ENCODE measurements at regions not wholly inside any gene's neighbourhood (a gene's known extent, or its start where the extent isn't known, plus 50 kb on each side); places are given as distances from the start of the nearest gene placed in this dataset.
A peak's percentile ranks its signal among the peaks of the same experiment; 100 is the strongest.

DNA sequence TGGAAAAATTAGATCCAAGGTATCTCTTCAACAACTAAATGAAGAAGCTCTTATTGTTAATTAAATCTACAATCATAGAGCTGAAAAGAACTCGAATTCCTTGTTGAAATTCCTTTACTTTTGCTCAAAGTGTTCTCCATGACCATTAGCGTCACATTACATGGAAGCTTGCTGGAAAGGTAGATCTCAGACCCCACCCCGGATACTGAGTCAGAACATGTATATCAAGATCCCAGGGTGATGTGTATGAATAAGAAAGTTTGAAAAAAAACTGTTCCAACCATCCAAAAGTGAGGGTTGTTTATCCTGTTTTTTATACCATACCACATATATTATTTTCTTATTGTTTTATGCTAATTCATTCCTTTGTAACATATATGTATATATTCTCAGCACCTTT is 237.1 kb upstream of the PUM3 start:
- CTCF ChIA-PET: no interaction called here
- POLR2A ChIA-PET: no interaction called here
- H3K36me3 Mint-ChIP-seq: no peaks in the 10 kb centered on the region
- no peak overlapping the region for H3K27ac Mint-ChIP-seq
- no peaks in the 10 kb centered on the region for H3K4me1 Mint-ChIP-seq
- no peaks in the 10 kb centered on the region for H3K9me3 Mint-ChIP-seq
- ATAC-seq (no peak), DNase-seq (ENCODE audit: low spot score) (no peak)
- TF ChIP-seq GRHL2 (CRISPR knock-in tag; IDR thresholded peaks at IDR 0.05; ENCODE audit: insufficient replicate concordance, severe bottlenecking) (no peak), GTF2I (CRISPR knock-in tag; conservative IDR thresholded peaks at IDR 0.05) (no peak), FOXK1 (CRISPR knock-in tag; IDR thresholded peaks at IDR 0.05) (no peak), IRF2 (CRISPR knock-in tag; IDR thresholded peaks at IDR 0.05; ENCODE audit: borderline replicate concordance, low read depth) (no peak)
- TF ChIP-seq, protein P1, sequence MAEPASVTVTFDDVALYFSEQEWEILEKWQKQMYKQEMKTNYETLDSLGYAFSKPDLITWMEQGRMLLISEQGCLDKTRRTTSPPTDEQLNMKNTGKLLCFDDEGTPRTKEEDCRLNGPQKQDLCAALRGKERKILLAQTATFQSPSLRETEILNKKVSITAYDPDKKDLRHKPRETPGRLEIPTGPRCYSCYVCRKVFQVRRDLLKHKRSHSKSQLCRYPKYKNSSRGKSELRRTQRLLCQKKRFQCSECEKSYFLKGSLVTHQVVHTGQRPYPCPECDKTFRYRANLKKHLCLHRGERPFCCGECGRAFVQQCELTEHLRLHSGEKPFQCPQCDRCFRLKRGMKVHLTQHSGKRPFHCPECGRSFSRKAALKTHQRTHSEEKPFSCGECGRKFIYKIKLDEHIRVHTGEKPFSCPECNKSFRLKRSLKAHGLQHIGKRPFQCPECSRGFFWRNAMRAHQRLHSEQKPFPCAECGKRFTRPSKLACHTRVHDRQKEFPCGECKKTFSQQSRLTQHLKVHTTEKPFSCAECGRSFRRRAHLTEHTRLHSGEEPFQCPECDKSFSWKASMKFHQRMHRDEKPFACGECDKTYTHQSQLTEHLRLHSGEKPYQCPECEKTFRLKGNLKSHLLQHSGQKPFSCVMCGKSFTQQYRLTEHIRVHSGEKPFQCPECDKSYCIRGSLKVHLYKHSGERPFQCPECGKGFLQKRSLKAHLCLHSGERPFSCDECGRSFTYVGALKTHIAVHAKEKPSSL (CRISPR knock-in tag; conservative IDR thresholded peaks at IDR 0.05): no peak
- TF ChIP-seq, protein P2, sequence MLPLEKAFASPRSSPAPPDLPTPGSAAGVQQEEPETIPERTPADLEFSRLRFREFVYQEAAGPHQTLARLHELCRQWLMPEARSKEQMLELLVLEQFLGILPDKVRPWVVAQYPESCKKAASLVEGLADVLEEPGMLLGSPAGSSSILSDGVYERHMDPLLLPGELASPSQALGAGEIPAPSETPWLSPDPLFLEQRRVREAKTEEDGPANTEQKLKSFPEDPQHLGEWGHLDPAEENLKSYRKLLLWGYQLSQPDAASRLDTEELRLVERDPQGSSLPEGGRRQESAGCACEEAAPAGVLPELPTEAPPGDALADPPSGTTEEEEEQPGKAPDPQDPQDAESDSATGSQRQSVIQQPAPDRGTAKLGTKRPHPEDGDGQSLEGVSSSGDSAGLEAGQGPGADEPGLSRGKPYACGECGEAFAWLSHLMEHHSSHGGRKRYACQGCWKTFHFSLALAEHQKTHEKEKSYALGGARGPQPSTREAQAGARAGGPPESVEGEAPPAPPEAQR (CRISPR knock-in tag; IDR thresholded peaks at IDR 0.05): no peak
- TF ChIP-seq, protein P3, sequence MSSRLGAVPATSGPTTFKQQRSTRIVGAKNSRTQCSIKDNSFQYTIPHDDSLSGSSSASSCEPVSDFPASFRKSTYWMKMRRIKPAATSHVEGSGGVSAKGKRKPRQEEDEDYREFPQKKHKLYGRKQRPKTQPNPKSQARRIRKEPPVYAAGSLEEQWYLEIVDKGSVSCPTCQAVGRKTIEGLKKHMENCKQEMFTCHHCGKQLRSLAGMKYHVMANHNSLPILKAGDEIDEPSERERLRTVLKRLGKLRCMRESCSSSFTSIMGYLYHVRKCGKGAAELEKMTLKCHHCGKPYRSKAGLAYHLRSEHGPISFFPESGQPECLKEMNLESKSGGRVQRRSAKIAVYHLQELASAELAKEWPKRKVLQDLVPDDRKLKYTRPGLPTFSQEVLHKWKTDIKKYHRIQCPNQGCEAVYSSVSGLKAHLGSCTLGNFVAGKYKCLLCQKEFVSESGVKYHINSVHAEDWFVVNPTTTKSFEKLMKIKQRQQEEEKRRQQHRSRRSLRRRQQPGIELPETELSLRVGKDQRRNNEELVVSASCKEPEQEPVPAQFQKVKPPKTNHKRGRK (CRISPR knock-in tag; IDR thresholded peaks at IDR 0.05; ENCODE audit: borderline replicate concordance): no peak
- no peak overlapping the region for H3K4me3 Mint-ChIP-seq
- H3K27me3 Mint-ChIP-seq (ENCODE audit: low read depth): no peaks in the 10 kb centered on the region

DNA sequence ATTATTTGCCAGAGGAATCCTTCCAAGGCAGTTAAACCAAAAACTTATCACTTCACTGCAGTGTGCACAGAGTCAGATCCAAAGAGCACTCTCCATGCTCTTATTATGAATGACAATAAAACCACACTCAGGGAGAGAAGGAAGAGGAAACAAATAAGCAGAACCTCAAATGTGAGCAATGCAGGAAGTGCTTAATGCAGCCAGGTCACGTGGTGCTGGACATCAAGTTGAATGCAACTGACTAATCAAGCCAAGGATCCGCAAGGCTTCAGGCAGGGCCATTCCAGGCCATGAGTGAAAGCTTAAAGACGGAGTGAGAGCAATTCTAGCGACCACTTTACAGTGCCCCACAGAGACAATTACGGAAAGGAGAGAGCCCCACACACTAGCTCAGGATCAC is 230.4 kb upstream of the PUM3 start:
- peaks cover 11% of the 10 kb centered on the region for H3K9me3 Mint-ChIP-seq
- TF ChIP-seq, protein P4, sequence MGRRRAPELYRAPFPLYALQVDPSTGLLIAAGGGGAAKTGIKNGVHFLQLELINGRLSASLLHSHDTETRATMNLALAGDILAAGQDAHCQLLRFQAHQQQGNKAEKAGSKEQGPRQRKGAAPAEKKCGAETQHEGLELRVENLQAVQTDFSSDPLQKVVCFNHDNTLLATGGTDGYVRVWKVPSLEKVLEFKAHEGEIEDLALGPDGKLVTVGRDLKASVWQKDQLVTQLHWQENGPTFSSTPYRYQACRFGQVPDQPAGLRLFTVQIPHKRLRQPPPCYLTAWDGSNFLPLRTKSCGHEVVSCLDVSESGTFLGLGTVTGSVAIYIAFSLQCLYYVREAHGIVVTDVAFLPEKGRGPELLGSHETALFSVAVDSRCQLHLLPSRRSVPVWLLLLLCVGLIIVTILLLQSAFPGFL (CRISPR knock-in tag; IDR thresholded peaks at IDR 0.05; ENCODE audit: borderline replicate concordance): no peak
- peaks cover 4% of the 10 kb centered on the region; the same call in 1 of the 2 replicates for H3K36me3 Mint-ChIP-seq
- H3K27me3 Mint-ChIP-seq (ENCODE audit: low read depth): no peaks in the 10 kb centered on the region
- DNase-seq (ENCODE audit: low spot score): no peak
- ChIA-PET POLR2A (no interaction called here), CTCF (no interaction called here)
- no peak overlapping the region for H3K4me3 Mint-ChIP-seq
- peak; percentile 41 for ATAC-seq
- H3K27ac Mint-ChIP-seq: no peak overlapping the region
- peaks cover 7% of the 10 kb centered on the region for H3K4me1 Mint-ChIP-seq

DNA sequence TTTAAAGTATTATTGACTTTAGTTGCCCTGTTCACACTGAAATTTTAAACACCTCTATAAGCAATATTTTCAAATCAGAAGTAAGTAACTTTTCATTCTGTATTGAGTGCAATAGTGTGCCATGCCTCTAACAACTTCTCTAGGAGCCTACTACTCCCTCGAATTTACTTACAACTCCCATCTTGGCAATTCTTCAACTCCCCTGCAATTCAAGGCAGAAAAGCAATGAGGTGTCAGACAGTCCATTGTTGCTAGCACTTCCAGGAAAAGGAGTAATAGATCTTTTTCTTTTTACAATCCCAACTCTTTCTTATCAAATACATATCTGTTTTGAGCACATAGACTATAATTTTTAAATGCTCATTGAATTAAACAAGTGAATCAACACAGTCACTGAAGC is 222.7 kb upstream of the PUM3 start:
- no peak for ATAC-seq
- H3K36me3 Mint-ChIP-seq: peaks cover 4% of the 10 kb centered on the region; the same call in 1 of the 2 replicates
- ChIA-PET CTCF (no interaction called here), POLR2A (no interaction called here)
- H3K27me3 Mint-ChIP-seq (ENCODE audit: low read depth): no peaks in the 10 kb centered on the region
- peaks cover 12% of the 10 kb centered on the region for H3K4me1 Mint-ChIP-seq
- no peak overlapping the region for H3K4me3 Mint-ChIP-seq
- TF ChIP-seq, protein P5, sequence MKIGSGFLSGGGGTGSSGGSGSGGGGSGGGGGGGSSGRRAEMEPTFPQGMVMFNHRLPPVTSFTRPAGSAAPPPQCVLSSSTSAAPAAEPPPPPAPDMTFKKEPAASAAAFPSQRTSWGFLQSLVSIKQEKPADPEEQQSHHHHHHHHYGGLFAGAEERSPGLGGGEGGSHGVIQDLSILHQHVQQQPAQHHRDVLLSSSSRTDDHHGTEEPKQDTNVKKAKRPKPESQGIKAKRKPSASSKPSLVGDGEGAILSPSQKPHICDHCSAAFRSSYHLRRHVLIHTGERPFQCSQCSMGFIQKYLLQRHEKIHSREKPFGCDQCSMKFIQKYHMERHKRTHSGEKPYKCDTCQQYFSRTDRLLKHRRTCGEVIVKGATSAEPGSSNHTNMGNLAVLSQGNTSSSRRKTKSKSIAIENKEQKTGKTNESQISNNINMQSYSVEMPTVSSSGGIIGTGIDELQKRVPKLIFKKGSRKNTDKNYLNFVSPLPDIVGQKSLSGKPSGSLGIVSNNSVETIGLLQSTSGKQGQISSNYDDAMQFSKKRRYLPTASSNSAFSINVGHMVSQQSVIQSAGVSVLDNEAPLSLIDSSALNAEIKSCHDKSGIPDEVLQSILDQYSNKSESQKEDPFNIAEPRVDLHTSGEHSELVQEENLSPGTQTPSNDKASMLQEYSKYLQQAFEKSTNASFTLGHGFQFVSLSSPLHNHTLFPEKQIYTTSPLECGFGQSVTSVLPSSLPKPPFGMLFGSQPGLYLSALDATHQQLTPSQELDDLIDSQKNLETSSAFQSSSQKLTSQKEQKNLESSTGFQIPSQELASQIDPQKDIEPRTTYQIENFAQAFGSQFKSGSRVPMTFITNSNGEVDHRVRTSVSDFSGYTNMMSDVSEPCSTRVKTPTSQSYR (CRISPR knock-in tag; IDR thresholded peaks at IDR 0.05): no peak
- TF ChIP-seq RELA (CRISPR knock-in tag; IDR thresholded peaks at IDR 0.05; ENCODE audit: borderline replicate concordance) (no peak), ZNF219 (CRISPR knock-in tag; IDR thresholded peaks at IDR 0.05; ENCODE audit: borderline replicate concordance) (no peak), ATF1 (CRISPR knock-in tag; IDR thresholded peaks at IDR 0.05) (no peak)
- no peak overlapping the region for H3K27ac Mint-ChIP-seq
- peaks cover 24% of the 10 kb centered on the region for H3K9me3 Mint-ChIP-seq
- DNase-seq (ENCODE audit: low spot score): no peak

All from WTC11 (cell line).